ENCODE measurements at regions not wholly inside any gene's neighbourhood (a gene's known extent, or its start where the extent isn't known, plus 50 kb on each side); places are given as distances from the start of the nearest gene placed in this dataset.
A peak's percentile ranks its signal among the peaks of the same experiment; 100 is the strongest.

DNA sequence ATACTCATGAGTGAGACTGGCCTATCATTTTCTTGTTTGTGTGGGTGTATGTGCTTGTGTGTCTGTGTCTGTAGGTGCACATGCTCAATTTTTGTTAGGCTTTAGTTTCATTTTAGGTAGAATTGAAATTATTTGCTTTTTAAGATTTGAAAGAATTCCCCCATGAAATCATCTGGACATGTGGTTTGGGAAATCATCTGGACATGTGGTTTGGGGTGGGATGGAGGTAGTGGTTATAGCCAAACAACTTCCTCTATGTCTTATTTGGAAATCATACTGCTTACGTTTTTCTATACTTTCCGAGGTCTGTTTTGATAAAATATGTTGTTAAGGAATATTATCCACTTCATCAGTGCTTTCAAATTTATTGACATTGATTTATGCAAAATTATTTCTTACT, 485.4 kb upstream of the CLINT1 start:
- no peak for DNase-seq

GRCh38 chr5:158340608-158341007, 481.7 kb upstream of the CLINT1 start:
- DNase-seq, result no peak

DNA sequence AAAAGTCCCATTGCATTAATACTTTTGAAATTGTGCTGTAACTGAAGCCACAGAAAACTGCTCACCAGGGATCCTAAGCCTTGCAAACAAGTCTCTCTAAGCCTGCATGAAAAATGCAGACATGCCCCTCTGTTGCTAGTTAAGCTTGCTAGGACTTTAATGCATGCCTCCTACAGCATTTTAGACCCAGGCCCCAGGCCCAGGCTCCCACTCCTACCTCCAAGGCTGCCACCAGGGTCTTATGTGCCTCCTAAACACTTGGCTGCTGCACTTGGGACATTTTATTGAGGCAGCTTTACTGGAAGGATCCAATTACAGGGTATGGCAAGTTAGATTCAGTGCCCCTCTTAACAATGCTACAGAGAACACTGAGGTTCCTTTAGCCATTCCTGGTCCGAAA, 467.3 kb upstream of the CLINT1 start:
- DNase-seq, result no peak

DNA sequence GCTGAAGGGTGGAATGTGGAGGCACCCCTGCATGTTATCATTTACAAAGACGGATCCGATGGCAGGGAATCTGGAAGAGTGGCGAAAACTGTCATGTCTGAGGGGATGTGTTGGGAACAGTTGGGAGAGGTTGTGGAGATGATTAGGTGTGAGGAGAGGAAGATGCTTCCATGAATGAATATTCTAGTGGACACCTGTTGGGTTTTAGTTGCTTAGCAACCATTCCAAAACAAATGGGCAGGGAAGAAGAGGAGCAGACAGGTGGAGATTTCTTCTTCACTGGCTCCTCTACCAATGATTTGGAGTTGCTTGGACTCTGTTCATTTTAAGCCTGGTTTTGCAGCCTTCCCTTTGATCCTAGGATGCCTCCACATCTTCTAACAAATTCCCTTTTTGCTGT, 465.3 kb upstream of the CLINT1 start:
- DNase-seq, result no peak

GRCh38 chr5:158322620-158323019, 463.7 kb upstream of the CLINT1 start:
- DNase-seq, result no peak

GRCh38 chr5:158320934-158321333, 462.0 kb upstream of the CLINT1 start:
- no peak for DNase-seq

DNA sequence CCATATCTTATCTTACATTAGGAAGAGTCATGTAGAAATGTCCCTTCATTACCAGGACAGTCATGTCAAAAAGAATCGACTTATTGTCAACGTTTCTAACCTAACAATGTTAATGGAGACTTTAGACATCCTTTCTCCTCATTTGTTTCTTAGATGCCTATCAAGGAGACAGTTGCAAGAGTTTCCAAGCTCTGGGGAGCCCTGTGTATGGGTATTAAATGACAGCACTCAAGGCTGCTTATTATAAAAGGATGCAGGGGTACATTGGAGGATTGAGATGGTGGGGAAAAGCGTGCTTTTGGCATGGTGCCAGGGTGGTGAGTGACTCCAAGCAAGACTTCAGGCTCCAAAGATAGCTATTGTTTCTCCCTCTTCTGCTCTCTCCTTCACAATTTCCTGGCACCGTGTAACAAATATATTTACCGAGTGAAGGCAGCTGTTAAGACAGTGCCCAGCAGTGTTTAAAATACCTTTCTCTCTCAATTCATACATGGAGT, 461.3 kb upstream of the CLINT1 start:
- DNase-seq, result peak; percentile 67

GRCh38 chr5:158317507-158317906, 458.6 kb upstream of the CLINT1 start:
- DNase-seq, result no peak

GRCh38 chr5:158313733-158314464, 455.0 kb upstream of the CLINT1 start:
- no peak for DNase-seq

DNA sequence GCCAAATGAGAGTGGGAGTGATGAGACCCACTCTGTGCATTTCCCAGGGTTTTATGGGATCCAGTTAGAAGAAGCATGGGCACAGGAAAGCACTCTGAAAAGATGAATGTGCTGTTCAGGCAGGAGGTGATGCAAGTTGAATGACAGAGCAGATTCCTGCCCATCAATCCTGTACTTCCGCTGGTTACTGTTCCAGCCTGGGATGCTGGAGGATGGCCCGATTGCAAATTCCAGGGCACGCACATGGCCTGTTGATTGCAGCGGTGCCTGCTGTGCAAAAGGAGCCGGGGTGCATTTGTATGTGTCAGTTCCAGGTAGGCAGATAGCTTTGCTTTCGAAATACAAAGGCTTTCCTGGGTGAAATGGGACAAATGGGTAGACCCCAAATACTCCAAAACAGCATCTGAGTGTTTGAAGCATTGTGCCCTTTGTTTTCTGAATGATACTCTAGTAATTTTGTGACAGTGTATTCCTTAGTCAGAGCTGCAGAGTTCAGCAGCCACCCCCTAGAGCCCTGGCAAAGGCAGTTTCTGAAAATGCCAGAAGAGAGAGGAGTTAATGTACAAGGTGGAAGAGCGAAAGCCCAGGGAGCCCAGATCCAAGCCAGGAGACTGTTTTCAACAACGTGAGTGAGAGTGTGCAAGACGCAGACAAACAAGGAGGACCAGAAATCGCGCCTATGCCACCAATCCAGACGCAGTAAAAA, 454.2 kb upstream of the CLINT1 start:
- no peak for DNase-seq

- DNase-seq, result no peak
Measured at GRCh38 chr5:158309088-158309807, 450.3 kb upstream of the CLINT1 start.

DNA sequence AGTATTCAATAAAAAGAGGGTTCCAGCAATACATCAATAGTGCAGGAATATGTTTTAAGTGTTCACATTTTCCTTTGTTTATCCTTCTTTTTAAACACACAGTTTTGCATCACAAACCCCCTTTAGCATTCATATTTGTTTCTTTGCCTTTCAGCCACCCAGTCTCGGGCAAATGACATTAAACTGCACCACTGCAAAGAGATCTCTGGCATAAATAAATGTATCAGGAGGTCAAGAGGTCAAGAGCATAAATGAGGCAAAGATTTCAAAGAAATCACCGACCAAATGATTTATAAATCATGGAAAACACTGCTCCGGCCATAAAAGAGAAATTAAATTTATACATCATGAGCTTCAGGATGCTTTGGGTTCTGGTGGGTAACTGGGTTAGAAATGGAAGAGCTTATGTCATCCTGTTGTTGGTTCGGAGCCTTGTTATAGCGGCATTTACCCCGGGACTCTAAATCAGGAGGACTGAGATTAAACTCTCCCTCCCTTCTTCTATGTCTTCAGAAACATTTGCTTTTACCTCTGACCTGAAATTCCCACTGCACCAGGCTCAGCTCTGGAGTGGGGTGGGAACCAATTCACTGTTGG, 449.6 kb upstream of the CLINT1 start:
- DNase-seq, result no peak

DNA sequence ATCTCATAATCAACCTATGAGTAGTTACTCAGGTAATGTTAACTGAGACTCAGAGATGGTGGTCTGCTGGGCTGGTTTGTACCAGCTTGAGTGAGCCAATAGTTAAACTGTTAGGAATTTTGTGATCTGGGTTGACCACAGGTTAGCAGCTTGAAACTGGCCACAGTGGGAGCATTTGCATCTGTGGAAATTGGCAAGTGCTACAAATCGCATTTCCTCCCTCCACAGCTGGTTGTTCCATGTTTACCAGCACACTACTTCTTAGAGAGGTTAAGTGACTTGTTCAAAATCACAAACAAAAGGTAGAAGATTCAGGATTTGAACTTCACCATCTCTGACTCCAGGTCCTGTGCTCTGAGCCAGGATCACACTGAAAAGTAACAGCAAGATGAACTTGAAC, 446.9 kb upstream of the CLINT1 start:
- no peak for DNase-seq

DNA sequence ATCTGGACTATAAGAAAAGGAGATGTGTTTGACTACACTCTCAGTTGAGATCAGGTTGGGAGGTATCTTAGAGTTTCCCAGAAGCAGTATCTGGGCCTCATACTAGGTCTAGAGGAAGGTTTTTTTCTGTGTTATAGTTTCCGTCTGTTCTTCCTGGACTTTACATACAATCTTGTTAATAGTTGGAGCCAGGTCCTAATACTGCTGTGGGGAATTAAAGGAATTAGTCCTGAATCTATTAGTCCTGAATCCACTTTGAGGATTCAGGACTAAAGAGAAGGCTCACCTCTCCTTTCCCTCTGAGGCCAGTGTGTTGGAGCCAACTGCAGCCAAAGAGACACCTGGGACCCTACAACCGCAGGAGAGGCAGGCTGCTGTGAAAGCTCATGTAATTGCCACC, 445.7 kb upstream of the CLINT1 start:
- DNase-seq, result no peak

DNA sequence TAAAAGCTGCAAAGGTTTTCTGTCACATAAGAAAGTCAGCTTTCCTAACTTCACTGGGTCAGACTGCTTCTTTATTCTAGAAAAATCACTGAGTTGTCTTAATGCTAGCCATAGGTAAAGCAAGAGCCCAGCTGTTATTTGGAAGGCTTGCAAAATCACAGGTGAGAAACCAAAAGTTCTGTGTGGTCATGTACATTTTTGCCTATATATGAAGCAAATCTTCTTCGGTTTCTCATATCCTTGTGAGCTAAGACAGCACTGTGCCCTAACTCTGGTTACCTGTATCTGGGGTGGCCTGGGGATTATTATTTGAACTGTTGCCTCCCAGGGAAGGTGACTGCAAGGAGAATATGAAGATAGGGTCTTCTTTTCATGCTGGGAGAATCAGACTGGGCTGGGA, 444.9 kb upstream of the CLINT1 start:
- no peak for DNase-seq

DNA sequence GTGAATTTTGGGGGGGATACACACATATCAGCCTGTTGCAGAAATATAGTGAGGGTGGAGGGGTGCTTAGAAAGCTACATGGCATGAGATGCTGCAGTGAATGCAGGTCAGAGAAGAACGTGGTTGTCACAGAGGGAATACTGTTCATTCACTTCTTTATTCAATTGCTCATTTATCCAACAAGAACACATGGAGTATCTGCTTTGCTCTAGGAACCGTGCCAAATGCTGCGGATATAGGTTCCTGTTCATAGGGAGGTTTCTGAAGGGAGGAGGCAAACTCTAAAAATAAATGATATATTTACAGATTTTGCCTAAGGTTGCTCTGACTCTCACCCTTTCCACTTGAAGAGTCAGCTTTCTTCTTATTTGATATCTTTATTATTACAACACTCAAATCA, 444.3 kb upstream of the CLINT1 start:
- no peak for DNase-seq

DNA sequence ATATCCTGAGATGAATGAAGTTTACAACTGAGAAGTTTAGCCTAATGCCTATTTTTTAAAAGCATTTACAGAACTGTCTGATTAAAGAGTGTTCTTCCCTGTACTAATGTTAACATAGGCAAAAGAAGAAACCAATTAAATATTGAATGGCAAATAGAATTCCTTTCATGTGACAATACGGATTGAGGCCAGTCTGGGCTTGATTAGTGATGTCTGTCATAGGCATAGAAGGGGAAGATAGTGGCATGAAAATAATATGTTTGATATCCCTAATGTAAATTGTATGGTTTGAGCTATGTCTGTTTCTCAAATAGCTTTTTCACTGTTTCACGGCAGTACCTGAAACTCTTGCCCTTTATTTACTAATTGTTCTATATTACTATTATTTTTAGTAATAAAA, 443.1 kb upstream of the CLINT1 start:
- DNase-seq, result no peak

GRCh38 chr5:158301186-158301585, 442.2 kb upstream of the CLINT1 start:
- no peak for DNase-seq

DNA sequence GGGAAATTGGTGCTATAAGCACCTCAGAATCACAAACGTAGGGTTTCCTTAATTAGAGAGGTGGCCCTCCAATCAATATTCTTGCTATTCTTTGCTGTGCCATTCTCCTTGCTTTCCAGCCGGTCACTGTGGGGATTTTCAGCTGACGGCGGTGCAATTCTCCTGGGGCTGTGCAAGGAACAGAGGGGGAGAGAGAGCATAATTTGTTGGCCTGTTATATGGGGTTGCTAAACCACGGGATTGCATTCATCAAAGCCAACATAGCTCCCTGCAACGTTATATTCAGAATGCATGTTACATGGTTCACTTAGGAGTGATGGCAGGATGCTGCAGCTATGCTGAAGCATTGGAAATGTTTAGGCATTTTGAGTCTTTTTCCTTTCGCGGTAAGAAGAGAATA, 441.3 kb upstream of the CLINT1 start:
- DNase-seq, result no peak

GRCh38 chr5:158297002-158297527, 438.1 kb upstream of the CLINT1 start:
- no peak for DNase-seq

- no peak for DNase-seq
Measured at GRCh38 chr5:158294701-158295100, 435.8 kb upstream of the CLINT1 start.

- no peak for DNase-seq
Measured at GRCh38 chr5:158292981-158293380, 434.0 kb upstream of the CLINT1 start.

DNA sequence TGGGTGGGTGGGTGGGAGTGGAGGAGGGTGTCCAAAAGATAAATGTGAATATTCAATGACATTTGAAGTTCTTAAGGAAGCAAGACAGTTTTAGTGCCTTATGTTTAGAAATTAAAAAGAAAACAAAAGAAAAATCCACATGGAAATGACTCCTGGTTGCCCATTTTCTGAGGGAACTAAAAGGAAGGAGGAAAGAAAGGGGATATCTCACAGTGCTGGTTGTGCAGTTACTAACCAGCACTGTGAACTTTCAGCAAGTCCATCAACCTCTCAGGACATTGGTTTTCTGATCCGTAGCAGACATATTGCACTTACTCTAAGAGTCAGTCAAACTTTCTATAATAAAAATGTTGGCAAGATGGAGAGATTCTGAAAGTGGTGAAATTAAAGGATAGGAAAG, 431.0 kb upstream of the CLINT1 start:
- no peak for DNase-seq
